AG04449 (cell line): ENCODE measurements at regions not wholly inside any gene's neighbourhood (a gene's known extent, or its start where the extent isn't known, plus 50 kb on each side); places are given as distances from the start of the nearest gene placed in this dataset.

ENCODE experiments used
- CTCF ChIA-PET: fragments of 350-600 bp; formaldehyde crosslinking; extraction: SDS; loops from one replicate; lab custom pipeline; 2021; ENCODE audit warnings: antibody characterized with exemption; lab: Yijun Ruan, JAX
- POLR2A ChIA-PET: fragments of 400-600, 350-600 bp; formaldehyde crosslinking; extraction: SDS; loops from one replicate; lab custom pipeline; 2020; ENCODE audit warnings: antibody characterized with exemption, inconsistent platforms; lab: Yijun Ruan, JAX
- DNase-seq: peaks from one replicate; pipeline ENCODE4 v3.0.0-alpha.2; 2010; ENCODE audit warnings: low read depth, low spot score
- H3K4me3 ChIP-seq: 2 replicates; pipeline ENCODE4 v1.5.1; 2011; ENCODE audit warnings: low read depth, mild to moderate bottlenecking, control low read depth, low read length
- TF ChIP-seq, protein P1 (sequence below): IDR thresholded peaks from one replicate; pipeline ENCODE4 v1.5.1; 2011; ENCODE audit warnings: mild to moderate bottlenecking, moderate library complexity, low read length, control low read depth, inconsistent platforms; ENCODE audit not compliant: insufficient read depth; ENCODE audit errors: missing control alignments

- TF ChIP-seq, protein P1, sequence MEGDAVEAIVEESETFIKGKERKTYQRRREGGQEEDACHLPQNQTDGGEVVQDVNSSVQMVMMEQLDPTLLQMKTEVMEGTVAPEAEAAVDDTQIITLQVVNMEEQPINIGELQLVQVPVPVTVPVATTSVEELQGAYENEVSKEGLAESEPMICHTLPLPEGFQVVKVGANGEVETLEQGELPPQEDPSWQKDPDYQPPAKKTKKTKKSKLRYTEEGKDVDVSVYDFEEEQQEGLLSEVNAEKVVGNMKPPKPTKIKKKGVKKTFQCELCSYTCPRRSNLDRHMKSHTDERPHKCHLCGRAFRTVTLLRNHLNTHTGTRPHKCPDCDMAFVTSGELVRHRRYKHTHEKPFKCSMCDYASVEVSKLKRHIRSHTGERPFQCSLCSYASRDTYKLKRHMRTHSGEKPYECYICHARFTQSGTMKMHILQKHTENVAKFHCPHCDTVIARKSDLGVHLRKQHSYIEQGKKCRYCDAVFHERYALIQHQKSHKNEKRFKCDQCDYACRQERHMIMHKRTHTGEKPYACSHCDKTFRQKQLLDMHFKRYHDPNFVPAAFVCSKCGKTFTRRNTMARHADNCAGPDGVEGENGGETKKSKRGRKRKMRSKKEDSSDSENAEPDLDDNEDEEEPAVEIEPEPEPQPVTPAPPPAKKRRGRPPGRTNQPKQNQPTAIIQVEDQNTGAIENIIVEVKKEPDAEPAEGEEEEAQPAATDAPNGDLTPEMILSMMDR, result no peak
- POLR2A ChIA-PET, result no interaction called here
- no peak overlapping the region for H3K4me3 ChIP-seq
- no peak for DNase-seq
- CTCF ChIA-PET, result no interaction called here
Observed at GRCh38 chrX:42902513-42902912, 124.5 kb upstream of the PPP1R2C start.

- POLR2A ChIA-PET, result no interaction called here
- DNase-seq, result no peak
- H3K4me3 ChIP-seq, result no peak overlapping the region
- TF ChIP-seq, protein P1, result no peak
- CTCF ChIA-PET, result no interaction called here
Observed at GRCh38 chrX:42920752-42921151, 142.8 kb upstream of the PPP1R2C start.

DNA sequence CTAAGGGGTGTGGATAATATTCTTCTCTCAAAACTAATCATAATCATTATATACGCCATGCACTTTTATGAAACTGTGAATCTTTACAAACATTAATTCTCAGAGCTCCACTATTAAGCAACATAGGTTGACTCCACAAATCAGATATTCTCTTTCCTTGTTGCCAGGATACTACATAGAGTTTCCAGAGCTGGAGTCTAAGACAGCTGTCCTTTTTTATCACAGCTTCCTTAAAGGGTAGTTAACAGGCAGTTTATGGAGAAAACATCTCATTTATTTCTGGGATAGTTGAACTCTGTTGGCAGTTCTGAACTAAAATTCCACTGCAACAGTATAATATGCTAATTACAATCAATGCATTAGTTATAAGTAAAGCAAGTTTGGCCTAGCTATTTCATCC is 152.1 kb upstream of the PPP1R2C start:
- no peak overlapping the region for H3K4me3 ChIP-seq
- POLR2A ChIA-PET, result no interaction called here

DNA sequence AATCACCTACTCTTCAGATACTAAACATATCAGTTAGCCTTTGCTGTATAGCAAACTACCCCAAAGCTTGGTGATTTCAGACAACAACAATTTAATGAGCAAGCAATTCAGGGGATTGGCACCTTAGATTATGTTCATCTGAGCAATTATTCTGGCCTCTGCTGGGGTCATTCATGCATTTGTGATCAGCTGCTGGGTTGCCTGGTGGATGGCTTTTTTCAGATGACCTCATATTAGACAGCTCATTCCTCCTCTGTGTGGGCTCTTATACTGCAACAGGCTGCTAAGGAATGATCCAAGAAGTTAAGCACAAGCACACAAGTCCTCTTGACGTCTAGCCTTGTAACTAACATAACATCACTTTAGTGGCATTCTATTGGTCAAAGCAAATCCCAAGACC is 153.0 kb upstream of the PPP1R2C start:
- POLR2A ChIA-PET, result no interaction called here
- CTCF ChIA-PET, result no interaction called here
- TF ChIP-seq, protein P1, result no peak
- no peak overlapping the region for H3K4me3 ChIP-seq
- no peak for DNase-seq

More for the DNA sequence above, 152.1 kb upstream of the PPP1R2C start:
- CTCF ChIA-PET, result no interaction called here
- DNase-seq, result no peak
- TF ChIP-seq, protein P1, result no peak

DNA sequence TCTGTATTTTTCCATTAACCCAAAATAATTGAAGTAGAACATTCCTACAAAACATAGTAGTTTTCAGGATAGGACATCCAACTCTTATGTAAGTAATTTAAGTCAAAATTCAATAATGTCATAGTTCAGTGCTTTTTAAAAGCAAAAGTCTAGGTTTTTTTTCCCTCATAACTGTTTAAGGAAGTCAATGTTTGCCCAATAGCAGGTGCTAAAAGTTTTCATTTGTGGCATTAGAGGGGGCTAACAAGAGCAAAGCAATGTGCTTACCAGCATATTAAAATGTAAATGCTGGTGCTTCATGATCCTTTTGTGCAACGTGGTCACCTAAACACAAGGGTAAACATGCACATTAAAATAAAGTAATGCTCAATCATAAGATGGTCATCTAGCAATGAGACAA is 155.2 kb upstream of the PPP1R2C start:
- H3K4me3 ChIP-seq, result no peak overlapping the region
- TF ChIP-seq, protein P1, result no peak
- ChIA-PET POLR2A (no interaction called here), CTCF (no interaction called here)
- DNase-seq, result no peak

DNA sequence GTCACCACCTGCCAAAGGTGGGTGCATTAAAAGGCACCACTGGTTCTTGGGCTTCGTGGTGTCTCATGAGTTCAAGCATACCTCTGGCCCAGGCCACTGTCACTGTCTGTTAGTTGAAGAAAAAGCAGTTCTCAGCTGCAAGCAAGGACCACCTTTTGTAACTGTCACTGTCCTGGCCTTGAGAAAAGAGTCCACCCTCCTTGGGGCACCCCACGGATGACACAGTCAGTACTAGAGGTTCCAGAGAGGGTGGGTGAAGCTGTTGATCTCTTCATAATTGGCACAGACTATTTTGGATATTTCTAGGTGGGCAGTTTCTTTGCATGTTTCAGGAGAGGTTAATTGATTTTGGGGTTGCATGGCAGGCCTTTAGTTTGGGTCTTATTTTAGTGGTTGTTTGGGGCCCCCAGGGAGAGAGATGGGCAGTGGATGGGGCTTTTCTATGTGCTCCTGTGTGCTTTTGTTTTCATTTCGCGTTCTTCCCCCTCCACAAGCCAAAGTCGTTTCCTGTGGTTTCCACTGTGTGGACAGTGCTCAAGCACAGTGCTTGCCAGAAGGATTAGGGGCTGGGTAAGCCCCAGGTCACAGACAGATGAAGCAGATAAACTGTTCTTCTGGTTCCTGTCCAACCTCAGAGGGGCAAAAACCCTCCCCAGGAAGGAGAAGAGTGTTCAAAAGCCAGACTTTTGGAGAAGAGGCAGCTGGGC is 156.2 kb upstream of the PPP1R2C start:
- POLR2A ChIA-PET, result no interaction called here
- DNase-seq, result no peak

More for the DNA sequence above, 156.2 kb upstream of the PPP1R2C start:
- TF ChIP-seq, protein P1, result no peak
- CTCF ChIA-PET, result no interaction called here
- no peak overlapping the region for H3K4me3 ChIP-seq
